ENCODE measurements at regions not wholly inside any gene's neighbourhood (a gene's known extent, or its start where the extent isn't known, plus 50 kb on each side); places are given as distances from the start of the nearest gene placed in this dataset.

DNA sequence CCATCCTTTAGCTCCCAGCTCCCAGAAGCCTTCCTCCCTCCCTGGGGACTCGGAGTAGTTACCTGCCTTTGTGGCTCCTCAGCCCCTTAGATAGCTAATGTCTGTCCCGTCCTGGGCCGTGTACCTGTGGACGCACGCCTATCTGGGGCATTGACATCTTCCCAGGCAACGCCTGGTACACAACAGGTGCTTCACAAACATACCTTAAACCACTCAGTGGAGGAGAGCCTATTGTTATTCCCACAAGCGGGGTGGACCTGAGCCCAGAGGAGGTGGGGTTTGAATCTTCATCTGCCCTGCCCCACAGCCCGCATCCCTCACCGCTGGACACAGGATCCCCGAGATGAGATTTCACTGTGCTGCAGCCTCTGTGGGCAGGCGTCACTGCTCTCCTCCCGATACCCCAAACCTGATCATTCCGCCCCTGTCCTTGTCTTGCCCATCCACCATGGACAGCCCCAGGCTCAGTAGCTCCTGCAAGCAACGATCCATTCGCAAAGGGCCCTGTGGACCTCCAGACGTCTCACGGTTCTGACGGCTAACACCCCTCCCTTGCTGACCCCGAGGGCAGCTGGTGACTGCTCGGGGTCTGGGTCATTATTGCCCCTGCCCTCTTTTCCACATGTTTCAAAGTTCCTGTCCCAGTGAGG, 73.8 kb upstream of the SHISAL1 start:
- no peak for DNase-seq

DNA sequence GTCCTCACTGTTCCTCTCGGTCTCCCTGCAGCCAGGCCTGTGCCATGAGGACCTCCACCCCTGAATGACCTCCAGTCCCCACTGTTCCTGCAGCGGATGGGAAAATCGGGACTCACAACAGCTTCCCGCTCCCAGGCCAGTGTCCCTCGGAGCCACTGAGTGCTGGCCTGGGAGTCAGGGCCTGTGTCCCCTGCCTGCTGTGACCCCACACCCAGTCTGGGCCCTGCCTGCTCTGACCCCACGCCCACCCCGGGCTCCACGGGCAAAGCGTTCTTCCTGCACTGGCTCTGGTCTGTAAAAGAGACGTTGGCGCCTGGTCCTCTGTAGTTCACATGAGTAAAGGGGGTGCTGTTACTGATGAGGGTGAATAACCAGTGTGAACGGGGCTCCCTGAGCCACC, 73.0 kb upstream of the SHISAL1 start:
- no peak for DNase-seq

DNA sequence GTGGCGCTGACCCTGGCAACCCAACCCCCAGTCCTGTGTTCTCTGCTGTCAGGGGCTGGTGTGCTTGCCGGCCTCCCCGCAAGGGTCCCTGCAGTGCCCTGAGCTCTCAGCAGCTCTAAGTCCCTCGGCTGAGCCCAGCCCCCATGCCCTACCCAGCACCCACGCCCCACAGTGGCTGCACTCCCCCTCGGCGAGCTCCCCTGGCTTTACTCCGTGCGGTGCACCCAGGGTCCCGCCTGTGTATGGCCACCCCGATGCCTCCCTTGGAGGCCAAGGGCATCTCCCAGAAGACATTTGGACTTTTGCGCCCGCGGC, 72.5 kb upstream of the SHISAL1 start:
- DNase-seq, result no peak

DNA sequence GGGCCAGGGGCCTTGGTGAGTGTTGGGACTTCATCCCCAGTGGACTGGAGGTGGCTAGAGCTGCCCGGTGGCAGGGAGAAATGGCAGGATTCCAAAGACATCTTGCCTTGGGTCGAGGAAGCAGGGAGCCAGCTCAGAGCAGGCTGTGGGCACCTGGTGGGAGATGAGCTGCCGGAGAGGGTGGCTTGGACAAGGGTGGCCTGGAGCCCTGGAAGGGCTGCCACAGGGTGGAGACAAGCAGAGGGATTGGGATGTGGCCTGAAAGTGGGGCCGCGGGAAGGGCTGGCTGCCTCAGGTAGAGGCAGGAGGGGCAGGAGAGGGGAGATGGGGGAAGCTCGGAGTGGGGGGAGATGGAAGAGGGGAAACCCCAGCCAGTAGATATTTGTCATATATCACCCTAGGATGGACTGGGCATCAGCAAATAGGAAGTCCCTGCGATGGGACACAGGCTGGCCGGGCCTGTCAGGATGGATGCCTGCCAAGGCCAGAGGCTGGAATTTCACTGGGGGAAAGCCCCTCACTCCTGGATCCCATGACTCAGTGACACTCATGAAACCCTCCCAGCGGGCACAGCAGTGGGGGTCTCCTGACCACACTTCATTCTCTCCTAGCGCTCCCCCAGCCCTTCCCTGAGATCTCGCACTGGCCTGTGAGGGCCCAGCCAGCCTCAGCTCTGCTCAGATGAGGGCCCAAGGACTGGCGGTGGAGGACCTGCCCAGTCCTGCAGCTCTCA, 72.0 kb upstream of the SHISAL1 start:
- no peak for DNase-seq

DNA sequence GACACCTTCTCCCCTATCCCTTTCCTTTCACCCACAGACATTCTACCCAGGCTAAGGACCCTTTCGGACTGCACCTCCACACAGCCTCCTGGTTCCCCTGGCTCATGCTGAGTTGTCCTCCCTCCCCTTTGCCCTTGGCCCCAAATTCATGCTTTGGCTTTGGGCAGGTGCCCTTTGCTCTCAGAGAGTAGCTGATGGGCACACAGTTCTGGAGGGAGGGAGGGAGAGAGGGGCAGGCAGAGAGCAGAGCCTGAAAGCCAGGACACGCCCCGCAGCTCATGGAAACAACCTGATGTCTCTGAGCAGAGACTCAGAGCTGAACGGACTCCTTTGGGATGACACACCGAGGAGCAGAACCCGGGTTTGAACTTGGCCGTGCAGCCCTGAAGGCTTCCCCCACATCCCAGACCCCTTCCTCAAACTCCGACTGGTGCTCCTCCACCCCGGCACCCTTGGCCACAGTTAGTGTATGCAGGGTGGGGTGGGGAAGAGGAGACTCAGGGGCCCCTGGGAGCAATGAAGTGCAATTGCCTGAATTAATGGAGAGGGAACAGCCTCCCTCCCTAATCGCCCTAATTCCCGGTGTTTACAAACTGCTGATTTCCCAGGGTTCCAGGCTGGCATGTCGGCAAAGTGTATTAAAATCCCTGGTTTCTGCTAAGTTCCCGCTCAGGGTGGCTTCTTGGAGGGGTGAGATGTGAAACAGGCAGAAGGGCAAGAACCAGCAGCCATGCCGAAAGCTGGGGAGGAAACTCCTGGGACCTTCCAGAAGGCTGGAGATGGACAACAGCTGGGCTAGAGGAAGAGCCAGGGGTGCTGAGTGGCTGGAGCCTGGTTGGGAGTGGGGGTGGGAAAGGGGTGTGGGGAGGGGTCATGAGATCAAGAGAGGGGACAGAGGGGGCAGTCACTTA, 71.2 kb upstream of the SHISAL1 start:
- peak; percentile 24 for DNase-seq

DNA sequence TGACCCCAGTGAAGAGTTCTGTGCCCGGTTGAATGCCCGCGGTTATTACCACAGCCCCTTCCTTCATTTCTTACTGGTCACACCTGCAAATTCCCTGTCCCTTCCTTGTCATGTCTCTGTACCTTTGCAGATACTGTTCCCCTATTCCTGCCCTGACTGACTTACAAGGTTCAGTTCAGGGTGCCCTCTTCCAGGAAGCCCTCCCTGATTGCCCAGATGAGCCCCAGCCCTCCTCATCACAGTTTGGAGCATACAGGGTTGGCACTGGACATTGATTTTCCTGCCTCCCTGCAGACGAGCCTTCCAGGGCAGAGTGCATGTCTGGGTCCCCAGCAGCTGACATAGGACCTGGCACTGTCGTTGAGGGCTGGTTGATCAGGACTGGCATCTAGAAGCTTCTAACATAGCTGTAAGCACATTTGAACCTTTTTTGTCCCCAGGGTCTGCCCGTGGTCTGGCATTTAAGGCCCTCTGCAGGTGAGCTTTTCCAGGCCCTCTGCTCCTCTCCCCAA, 70.4 kb upstream of the SHISAL1 start:
- no peak for DNase-seq

DNA sequence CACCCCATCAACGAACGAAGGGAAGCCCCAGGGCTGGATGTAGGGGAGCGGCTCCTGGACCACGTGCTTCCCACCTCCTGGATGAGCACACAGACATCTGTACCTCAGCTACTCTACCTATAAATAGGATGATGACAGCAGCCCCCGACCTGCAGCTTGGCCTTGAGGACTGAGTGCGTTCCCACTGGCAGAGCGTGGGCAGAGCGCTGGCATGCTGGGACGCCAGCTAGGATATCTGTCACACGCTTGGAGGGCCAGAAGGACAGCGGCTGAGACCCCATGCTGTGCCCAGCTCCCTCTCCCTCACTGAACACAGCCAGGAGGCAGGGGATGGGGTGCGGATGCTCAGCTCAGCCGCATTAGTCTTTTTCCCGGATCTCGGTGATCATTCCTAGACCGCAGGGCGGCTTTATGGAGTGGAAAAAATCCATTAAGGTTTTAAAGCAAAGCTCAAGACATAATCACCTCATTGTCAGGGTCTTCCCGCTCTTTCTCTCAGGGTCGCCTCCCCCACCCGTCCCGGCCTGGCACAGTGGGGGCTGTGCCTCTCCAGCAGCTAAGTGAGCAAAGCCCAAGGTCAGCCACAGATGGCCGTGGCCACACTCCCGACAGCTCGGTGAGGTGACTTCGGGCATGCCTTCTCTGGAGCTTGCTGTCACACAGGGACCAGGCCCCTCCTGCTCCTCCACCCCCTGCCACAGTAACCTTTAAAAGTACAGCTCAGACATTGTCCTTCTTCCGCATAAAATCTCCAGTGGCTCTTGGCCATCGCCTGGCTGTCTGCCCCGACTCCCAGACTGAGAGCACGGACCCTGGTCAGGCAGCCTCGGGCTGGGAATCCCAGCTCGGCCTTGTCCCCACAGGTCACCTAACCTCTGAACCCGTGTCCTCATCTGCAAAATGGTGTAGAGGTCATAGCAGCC, 69.6 kb upstream of the SHISAL1 start:
- DNase-seq, result no peak

DNA sequence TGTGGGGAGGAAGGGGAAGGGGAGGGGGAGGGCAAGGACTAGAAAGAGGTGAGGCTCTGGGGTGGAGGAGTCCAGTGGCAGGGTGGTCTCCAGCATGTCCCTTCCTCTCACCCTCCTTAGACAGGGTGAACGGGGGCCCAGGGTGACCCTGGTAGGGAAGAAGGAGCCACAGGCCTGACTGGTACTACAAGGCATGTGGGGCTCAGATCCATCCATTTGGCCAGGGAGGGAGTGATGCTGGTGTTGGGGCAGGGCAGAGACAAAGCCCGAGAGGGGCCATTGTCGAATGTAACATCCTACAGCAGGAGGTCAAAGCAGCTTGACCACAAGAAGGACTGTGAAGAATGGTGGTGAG, 69.0 kb upstream of the SHISAL1 start:
- no peak for DNase-seq

DNA sequence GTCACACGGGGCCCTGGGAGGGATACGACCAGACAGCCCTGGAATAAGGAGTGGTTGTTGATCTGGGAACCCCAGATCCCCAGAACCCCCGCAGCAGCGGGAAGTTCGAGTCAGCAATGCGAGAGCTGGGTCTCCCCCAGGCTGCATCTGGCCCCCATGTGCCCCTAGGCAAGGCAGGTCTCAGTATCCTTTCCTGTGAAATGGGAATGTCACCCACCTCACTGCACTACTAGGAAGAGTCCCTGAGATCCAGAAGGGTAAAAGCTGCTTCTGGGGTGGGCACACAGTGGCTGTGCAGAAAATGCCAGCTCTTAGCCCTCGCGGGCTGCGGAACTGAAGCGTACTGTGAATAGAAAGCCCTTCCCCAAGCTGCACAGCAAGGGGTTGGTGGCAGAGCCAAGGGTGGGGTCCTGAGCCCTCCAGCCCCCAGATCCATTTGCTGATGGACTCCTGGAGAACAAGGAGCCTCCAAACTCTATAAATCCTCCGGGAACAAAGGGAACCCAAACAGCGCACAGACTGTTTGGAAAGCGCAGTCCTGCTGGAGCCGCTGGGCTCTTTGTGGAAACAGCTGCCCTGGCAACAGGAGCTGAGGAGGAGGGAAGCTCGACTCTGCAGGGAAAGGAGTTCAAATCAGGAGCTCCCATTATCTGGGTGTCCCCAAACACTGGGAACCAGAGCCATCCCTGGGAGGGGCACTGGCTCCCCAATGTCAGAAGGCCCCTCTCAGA, 68.2 kb upstream of the SHISAL1 start:
- DNase-seq, result peak; percentile 80

DNA sequence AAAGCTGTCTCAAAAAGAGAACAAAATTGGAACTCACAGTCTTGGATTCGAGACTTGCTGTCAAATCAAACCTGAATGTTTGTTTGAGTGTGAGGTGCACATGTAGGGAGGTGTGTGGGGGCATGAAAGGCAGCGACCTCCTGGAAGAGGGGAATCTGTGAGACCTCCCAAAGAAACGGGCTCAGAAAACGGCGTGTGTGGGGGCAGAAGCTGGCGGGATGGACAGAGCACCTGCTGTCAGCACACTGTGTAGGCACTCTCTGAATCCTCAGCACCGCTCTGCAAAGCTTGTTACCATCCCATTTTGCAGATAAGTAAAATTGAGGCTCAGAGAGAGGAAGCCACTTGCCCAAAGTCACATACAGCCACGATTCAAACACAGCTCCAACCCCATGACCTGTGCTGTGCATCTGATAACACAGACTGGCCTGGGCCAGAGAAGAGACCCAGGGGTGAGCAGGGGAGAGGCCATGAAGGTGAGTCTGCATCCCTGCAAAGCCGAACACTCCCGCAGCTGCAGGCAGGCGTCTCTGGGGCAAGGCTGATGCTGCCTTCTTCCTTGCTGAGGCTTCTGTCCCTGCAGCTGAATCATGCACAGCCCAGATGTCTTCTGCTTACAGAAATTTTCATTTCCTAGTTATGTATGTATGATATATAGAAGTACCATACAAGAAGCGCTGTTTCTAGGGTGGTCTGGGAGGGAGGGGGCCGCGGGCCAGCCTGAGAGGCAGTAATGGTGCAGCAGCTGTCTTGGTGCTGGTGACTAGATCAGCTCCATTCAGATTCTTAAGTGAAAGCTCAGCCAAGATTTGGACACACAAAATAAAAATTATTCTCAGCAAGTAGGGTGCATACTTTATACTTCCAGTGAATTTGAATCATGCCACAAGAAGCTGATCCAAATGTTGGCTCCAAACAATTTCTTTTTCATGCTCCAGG, 67.3 kb upstream of the SHISAL1 start:
- no peak for DNase-seq

DNA sequence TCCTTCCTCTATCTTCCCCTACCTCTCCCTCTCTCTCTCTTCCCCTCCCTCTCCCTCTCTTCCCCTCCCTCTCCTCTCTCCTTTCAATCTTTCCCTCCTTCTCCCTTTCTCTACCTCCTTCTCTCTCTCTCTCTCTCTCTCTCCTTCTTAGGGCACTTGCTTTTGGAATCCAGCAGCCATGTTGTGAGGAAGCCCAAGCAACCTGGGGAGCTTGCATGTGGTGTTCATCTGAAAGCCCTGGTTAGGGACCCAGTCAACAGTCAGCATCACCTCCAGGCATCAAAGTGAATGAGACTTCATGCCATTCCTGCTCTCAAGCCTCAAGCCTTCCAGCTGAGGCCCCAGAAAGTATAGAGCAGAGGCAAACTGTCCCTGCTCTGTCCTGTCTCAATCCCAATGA, 65.6 kb upstream of the SHISAL1 start:
- DNase-seq, result no peak

DNA sequence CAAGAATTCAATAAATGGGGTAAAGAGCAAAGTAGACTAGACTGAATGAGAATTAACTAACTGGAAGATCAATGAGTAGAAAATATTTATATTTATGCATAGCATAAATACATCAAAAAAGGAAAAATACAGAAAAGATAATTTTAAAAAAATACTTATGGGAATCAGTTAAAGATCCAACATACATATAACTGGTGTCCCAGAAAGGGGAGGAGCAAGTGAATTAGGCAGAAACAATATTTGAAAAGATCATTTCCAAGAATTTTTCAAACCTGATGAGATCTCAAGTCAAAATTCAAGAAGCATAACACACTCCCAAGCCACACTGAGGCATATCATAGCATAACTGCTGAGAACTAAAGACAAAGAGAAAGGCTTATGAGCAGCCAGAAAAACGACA, 62.7 kb upstream of the SHISAL1 start:
- no peak for DNase-seq

DNA sequence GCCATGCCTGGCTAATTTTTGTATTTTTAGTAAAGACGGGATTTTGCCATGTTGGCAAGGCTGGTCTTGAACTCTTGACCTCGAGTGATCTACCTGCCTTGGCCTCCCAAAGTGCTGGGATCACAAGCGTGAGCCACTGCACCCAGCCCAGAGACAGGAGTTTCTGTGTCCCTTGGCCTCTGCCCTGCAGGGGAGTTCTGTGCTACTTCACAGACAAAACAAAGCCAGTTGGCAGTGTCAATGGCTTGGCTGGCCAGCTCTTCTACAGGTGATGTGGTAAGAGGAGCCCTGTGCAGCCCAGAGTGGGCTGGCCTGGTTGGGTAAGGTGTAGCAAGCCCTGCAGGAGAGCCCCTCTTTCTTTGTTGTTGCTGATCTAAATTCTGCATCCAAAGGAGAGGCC, 60.5 kb upstream of the SHISAL1 start:
- no peak for DNase-seq

DNA sequence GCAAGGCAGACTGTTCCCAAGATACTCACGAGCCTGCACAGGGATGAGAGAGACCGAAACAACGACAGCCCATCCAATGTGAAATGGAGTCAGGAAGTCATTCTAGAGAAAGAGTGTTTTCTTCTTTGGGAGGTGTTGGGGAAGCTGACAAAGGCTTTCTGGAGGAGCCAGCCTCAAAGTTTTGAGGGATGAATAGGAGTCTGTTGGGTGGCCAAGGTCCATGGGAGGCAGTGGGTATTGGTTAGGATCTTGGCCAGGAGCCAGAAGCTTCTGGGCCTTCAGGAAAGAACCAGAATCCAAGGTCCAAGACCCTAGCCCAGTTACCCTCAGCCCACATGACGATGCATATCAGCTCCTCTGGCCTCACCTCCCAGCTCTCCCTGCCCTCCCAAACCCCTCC, 59.9 kb upstream of the SHISAL1 start:
- no peak for DNase-seq

DNA sequence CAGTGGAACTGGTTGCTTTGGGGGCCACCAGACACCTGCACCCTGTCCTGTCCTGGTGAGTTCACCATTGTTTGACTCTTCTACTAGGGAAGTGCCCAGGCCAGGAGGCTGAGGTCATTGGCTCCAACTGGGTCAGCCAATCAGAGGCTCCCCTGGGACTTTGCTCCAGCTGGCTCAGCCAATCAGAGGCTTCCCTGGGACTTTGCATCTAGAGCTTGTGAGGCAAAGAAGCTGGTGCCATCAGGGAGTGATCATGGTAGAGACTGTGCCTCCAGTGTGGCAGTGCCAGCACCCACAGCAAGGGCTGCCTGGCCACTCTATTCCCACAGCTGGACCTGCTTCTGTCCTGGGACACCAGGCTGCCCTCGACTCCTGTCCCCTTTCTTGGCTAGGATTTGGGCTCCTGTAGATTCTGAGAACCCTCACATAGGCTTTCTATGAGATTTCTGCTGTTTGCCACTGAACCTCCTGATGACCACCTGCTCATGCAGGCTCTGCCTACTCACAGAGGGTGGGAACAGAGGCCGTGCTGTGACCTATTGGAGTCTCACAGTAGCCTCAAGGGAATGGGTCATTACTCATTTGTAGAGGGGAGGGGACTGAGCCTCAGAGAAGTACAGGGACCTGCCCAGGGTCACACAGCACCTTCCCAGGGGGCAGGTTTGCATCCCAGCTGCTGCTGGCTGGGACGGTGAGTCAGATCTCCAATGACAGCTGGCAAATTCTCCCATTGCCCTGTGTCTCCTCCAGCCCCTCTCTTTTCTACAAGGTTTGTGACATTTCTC, 59.2 kb upstream of the SHISAL1 start:
- no peak for DNase-seq

DNA sequence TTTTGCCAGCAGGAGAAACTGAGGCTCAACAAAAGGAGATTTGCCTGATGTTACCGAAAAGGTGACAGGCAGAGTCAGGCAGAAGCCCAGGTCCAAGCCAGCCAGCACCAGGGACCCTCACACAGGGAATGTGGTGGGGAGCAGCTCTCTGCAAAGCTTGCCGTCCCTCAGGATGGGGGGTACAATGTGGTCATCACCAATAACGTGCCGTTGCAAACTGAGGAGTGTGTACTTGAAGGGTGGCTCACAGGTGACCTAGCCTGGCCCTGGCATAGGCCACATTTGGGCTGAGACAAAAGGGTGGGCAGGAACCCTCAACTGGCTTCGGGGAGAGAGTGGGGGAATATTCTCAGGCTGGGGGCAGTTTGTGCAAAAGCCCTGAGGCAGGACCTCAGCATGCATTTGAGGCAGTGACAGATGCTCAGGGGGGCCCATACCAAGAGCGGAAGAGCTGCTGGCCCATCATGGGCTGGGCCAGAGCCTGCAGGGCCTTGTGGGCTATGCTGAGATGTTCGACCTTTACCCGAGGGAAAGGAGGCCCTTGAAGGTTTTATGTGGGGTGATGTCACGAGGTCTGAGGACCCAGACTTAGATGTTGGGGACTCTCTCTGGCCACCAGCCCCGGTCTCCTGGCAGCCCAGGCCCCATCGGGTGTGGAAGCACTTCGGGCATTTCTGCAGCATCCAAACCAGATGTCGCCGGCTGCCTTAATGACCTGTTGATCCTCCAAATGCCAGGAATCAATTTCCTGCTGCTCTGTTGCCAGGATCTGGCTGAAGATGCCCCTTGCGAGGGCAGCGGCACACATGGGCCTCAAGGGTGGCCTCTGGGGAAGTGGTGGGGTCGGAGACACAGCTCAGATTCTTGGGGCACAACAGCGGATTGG, 57.4 kb upstream of the SHISAL1 start:
- no peak for DNase-seq

DNA sequence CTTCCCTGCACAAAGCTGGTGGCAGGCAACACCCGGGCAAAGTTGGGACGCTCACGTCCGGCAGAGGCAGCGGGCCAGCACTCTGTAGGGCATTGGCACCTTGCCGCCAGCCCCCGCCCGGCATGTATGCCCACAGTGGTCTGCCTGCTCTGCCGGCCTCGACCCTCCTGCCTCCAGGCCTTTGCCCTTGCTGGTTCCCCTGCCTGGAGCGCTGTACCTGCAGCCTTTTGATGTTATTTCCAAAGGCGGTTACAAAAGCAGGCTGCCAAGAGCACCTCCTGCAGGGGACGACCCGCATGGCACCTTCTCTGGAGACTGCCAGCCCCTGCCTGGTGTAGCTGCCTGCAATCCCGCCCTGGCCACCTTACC, 56.5 kb upstream of the SHISAL1 start:
- no peak for DNase-seq

DNA sequence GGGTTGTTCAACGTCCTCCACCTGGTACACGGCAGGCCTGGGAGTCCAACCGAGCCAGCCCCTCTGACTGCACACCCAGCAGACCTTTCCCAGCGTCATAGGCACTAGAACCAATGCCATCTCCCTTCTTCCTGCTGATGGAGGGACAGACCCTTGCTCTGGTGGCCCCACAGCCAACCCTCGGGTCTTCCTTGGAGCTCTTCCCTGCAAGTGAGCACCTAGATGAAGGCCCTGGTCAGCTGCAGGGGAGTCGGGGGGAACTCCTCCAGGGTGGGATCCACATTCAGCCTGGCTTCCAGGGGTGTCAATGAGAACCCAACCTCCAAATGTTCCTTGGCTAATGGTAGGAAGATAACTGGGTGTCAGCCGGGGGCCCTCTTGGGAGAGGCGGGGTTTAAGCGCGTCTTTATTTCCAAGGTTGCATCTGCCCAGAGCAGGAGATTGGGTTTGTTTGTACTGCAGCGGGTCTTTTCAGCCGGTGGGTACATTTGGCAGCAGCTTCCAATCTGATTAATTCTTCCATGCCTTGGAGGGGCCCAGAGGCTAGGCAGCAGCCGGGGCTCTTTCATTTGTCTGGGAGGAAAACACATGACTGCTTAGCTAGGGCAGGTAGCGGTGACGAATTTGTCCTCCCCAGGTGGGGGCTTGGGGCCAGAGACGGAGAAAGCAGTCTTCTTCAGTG, 56.0 kb upstream of the SHISAL1 start:
- DNase-seq, result peak; percentile 24

All from NCI-H69 (cell line).